ENCODE measurements at regions not wholly inside any gene's neighbourhood (a gene's known extent, or its start where the extent isn't known, plus 50 kb on each side); places are given as distances from the start of the nearest gene placed in this dataset.
"Not testable (repeated sequence)": the region's sequence is repeated elsewhere in the genome, so short reads cannot be mapped to it uniquely, and the experiment has no call there.

GRCh38 chr21:6363591-6363990 lies 4157.8 kb upstream of the TPTE start:
- H3K27ac ChIP-seq; H3K4me1 ChIP-seq; H3K36me3 ChIP-seq; H3K9me3 ChIP-seq; H3K4me3 ChIP-seq; H3K27me3 ChIP-seq; intact Hi-C loops (cut with DNase I); DNase-seq; ATAC-seq: not testable (repeated sequence)
- WGBS, 4 donors, result no CpG with 5 or more reads among the region's 1 CpG

- H3K9me3 ChIP-seq; intact Hi-C loops (cut with DNase I); H3K36me3 ChIP-seq; ATAC-seq; H3K27me3 ChIP-seq; H3K4me1 ChIP-seq: not testable (repeated sequence)
- Histone ChIP-seq H3K4me3 (peak overlapping the region in 9 of 12 donors; percentile 20 to 62 (median 42)), H3K27ac (peak overlapping the region in 10 of 12 donors; percentile 45 to 94 (median 72))
- peak in 3 of 5 donors; percentile 7 to 14 (median 8) for DNase-seq
- WGBS, 4 donors, result 8 to 20% (median 16%) methylated on average over 2 to 7 of the region's 7 CpGs
Observed at GRCh38 chr21:6368824-6369223, 4152.6 kb upstream of the TPTE start.

GRCh38 chr21:6373253-6373652 lies 4148.1 kb upstream of the TPTE start:
- H3K27me3 ChIP-seq; H3K27ac ChIP-seq; H3K4me1 ChIP-seq; DNase-seq; H3K36me3 ChIP-seq; intact Hi-C loops (cut with DNase I); ATAC-seq; H3K9me3 ChIP-seq; H3K4me3 ChIP-seq: not testable (repeated sequence)
- WGBS, 4 donors, result no CpG with 5 or more reads among the region's 3 CpGs

- H3K36me3 ChIP-seq; intact Hi-C loops (cut with DNase I); H3K4me3 ChIP-seq; H3K4me1 ChIP-seq; ATAC-seq; H3K27me3 ChIP-seq; H3K9me3 ChIP-seq; H3K27ac ChIP-seq: not testable (repeated sequence)
- 26 to 30% (median 28%) methylated on average over 12 of the region's 12 CpGs for WGBS, 4 donors
- peak; percentile 25 to 55 (median 32) for DNase-seq
- TF ChIP-seq CTCF (IDR thresholded peaks at IDR 0.05), result peak in 9 of 12 donors; percentile 4 to 34 (median 25)
Observed at GRCh38 chr21:6374232-6374631, 4147.2 kb upstream of the TPTE start.

- H3K27ac ChIP-seq; H3K4me1 ChIP-seq; H3K9me3 ChIP-seq; H3K27me3 ChIP-seq; H3K36me3 ChIP-seq; ATAC-seq; H3K4me3 ChIP-seq; intact Hi-C loops (cut with DNase I): not testable (repeated sequence)
- DNase-seq, result peak in 4 of 5 donors; percentile 7 to 28 (median 13)
- 68 to 82% (median 78%) methylated on average over 4 of the region's 4 CpGs for WGBS, 4 donors
Observed at GRCh38 chr21:6374926-6375325, 4146.5 kb upstream of the TPTE start.

- DNase-seq; ATAC-seq; H3K27ac ChIP-seq; H3K4me3 ChIP-seq; H3K27me3 ChIP-seq; H3K36me3 ChIP-seq; H3K9me3 ChIP-seq; H3K4me1 ChIP-seq; intact Hi-C loops (cut with DNase I): not testable (repeated sequence)
- 49 to 66% (median 56%) methylated on average over 3 to 4 of the region's 5 CpGs for WGBS, 4 donors
Observed at GRCh38 chr21:6375776-6376175, 4145.6 kb upstream of the TPTE start.

- peak in 2 of 5 donors; percentile 11 to 12 for DNase-seq
- H3K9me3 ChIP-seq; H3K27me3 ChIP-seq; H3K4me1 ChIP-seq; H3K4me3 ChIP-seq; H3K27ac ChIP-seq; H3K36me3 ChIP-seq; intact Hi-C loops (cut with DNase I); ATAC-seq: not testable (repeated sequence)
- 71 to 80% (median 75%) methylated on average over 9 of the region's 9 CpGs for WGBS, 4 donors
Observed at GRCh38 chr21:6376321-6377070, 4144.9 kb upstream of the TPTE start.

Data from heart left ventricle (tissue), 16 donors.